Lower lobe of right lung (tissue), 2 donors: ENCODE measurements at regions not wholly inside any gene's neighbourhood (a gene's known extent, or its start where the extent isn't known, plus 50 kb on each side); places are given as distances from the start of the nearest gene placed in this dataset.

Experiments
- ATAC-seq, 2 donors: fragments of 200-7000 bp; cut with Tn5 transposase; one replicate each; pipeline ENCODE4 v1.9.1; 2020 to 2022; ENCODE audit warnings: mild to moderate bottlenecking in 2 of 2, moderate library complexity in 2 of 2
- DNase-seq: peaks from one replicate; pipeline ENCODE4 v3.0.0-alpha.2; 2020
- H3K27ac ChIP-seq: fragments of 200-600 bp; one replicate; pipeline ENCODE4 v1.8.0; 2022
- H3K27me3 ChIP-seq: fragments of 200-600 bp; one replicate; pipeline ENCODE4 v1.8.0; 2022; ENCODE audit warnings: low read depth
- H3K36me3 ChIP-seq: fragments of 200-600 bp; one replicate; pipeline ENCODE4 v1.8.0; 2022; ENCODE audit warnings: mild to moderate bottlenecking
- H3K4me1 ChIP-seq: fragments of 200-600 bp; one replicate; pipeline ENCODE4 v1.8.0; 2022
- H3K4me3 ChIP-seq: fragments of 200-600 bp; one replicate; pipeline ENCODE4 v1.8.0; 2022; ENCODE audit warnings: mild to moderate bottlenecking
- H3K9me3 ChIP-seq: fragments of 200-600 bp; one replicate; pipeline ENCODE4 v1.8.0; 2022
- CTCF ChIP-seq: fragments of 200-600 bp; IDR thresholded peaks from one replicate; pipeline ENCODE4 v1.8.0; 2022; ENCODE audit warnings: antibody characterized with exemption, mild to moderate bottlenecking
- intact Hi-C: fragments of 100-400 bp; cut with DNase I; formaldehyde crosslinking; loops from one replicate; pipeline ENCODE4 v1.11.0; 2022
- donor health status: DM: no; HTN: yes; CAD: no; lungs with severe emphysema.

- ATAC-seq (no peak), DNase-seq (no peak)
- H3K36me3 ChIP-seq = no peaks in the 10 kb centered on the region
- no peak overlapping the region for H3K27ac ChIP-seq
- H3K4me3 ChIP-seq = no peak overlapping the region
- H3K27me3 ChIP-seq = no peaks in the 10 kb centered on the region
- no peaks in the 10 kb centered on the region for H3K4me1 ChIP-seq
- H3K9me3 ChIP-seq = no peaks in the 10 kb centered on the region
- intact Hi-C loops = no loop called here
- TF ChIP-seq CTCF = no peak
Measured at GRCh38 chr2:62440281-62440946, 65.6 kb downstream of the TMEM17 start.

- Histone ChIP-seq H3K36me3 (no peaks in the 10 kb centered on the region), H3K27ac (no peak overlapping the region), H3K9me3 (no peaks in the 10 kb centered on the region), H3K4me3 (no peak overlapping the region), H3K4me1 (no peaks in the 10 kb centered on the region), H3K27me3 (no peaks in the 10 kb centered on the region)
- intact Hi-C loops = no loop called here
- ATAC-seq (no peak), DNase-seq (no peak)
- no peak for TF ChIP-seq CTCF
Measured at GRCh38 chr2:62439425-62439824, 66.6 kb downstream of the TMEM17 start.

GRCh38 chr2:62437785-62438184 is 68.2 kb downstream of the TMEM17 start:
- no peaks in the 10 kb centered on the region for H3K27me3 ChIP-seq
- intact Hi-C loops = no loop called here
- H3K9me3 ChIP-seq = no peaks in the 10 kb centered on the region
- H3K4me3 ChIP-seq = no peak overlapping the region
- no peaks in the 10 kb centered on the region for H3K4me1 ChIP-seq
- TF ChIP-seq CTCF = no peak
- no peaks in the 10 kb centered on the region for H3K36me3 ChIP-seq
- ATAC-seq (no peak), DNase-seq (no peak)
- no peak overlapping the region for H3K27ac ChIP-seq

- no peaks in the 10 kb centered on the region for H3K9me3 ChIP-seq
- no peaks in the 10 kb centered on the region for H3K36me3 ChIP-seq
- no peak overlapping the region for H3K4me3 ChIP-seq
- TF ChIP-seq CTCF = no peak
- H3K27ac ChIP-seq = no peak overlapping the region
- no peaks in the 10 kb centered on the region for H3K4me1 ChIP-seq
- intact Hi-C loops = no loop called here
- no peaks in the 10 kb centered on the region for H3K27me3 ChIP-seq
- DNase-seq (no peak), ATAC-seq (no peak)
Measured at GRCh38 chr2:62435720-62436119, 70.3 kb downstream of the TMEM17 start.

GRCh38 chr2:62432407-62432806 is 73.6 kb downstream of the TMEM17 start:
- ATAC-seq (no peak), DNase-seq (no peak)
- no peak for TF ChIP-seq CTCF
- H3K27me3 ChIP-seq = no peaks in the 10 kb centered on the region
- no peaks in the 10 kb centered on the region for H3K9me3 ChIP-seq
- no peaks in the 10 kb centered on the region for H3K4me1 ChIP-seq
- no peaks in the 10 kb centered on the region for H3K36me3 ChIP-seq
- no peak overlapping the region for H3K4me3 ChIP-seq
- no peak overlapping the region for H3K27ac ChIP-seq
- intact Hi-C loops = no loop called here
